A549 (cell line): ENCODE measurements at regions not wholly inside any gene's neighbourhood (a gene's known extent, or its start where the extent isn't known, plus 50 kb on each side); places are given as distances from the start of the nearest gene placed in this dataset.

Experiments used
- CBX2 ChIP-seq: fragments of 200-600 bp; sonication (generic); IDR thresholded peaks from 2 replicates; pipeline ENCODE4 v1.6.1; 2016; ENCODE audit warnings: low read depth, mild to moderate bottlenecking, borderline replicate concordance
- CEBPB ChIP-seq, 2 experiments: fragments of >200 bp in 1 of 2; sonication (Bioruptor Twin) in 1 of 2; formaldehyde crosslinking in 1 of 2; IDR thresholded peaks; 2 replicates each; pipeline ENCODE4 v1.6.1; 2012 to 2016
- CHD2 ChIP-seq: fragments of 150-350 bp; IDR thresholded peaks from 2 replicates; pipeline ENCODE4 v1.6.1; 2014; ENCODE audit warnings: low read length; ENCODE audit not compliant: partially characterized antibody
- CHD4 ChIP-seq: fragments of 200-600 bp; sonication (generic); IDR thresholded peaks from 2 replicates; pipeline ENCODE4 v1.6.1; 2016; ENCODE audit warnings: antibody characterized with exemption, mild to moderate bottlenecking, borderline replicate concordance
- E2F6 ChIP-seq: IDR thresholded peaks from 2 replicates; pipeline ENCODE4 v1.6.1; 2012; ENCODE audit warnings: low read depth, borderline replicate concordance
- EHF ChIP-seq: fragments of 250-450 bp; sonication (Bioruptor Pico); IDR thresholded peaks from 2 replicates; pipeline ENCODE4 v1.5.0; 2020; ENCODE audit warnings: mild to moderate bottlenecking
- EP300 ChIP-seq, 2 experiments: fragments of >200 bp; sonication (Bioruptor Twin); formaldehyde crosslinking; IDR thresholded peaks; 2 replicates in 1 of 2; 3 replicates in 1 of 2; pipeline ENCODE4 v1.6.1; 2016 to 2017
- FOSB ChIP-seq: fragments of 250-450 bp; sonication (Bioruptor Pico); IDR thresholded peaks from 2 replicates; pipeline ENCODE4 v1.5.0; 2020; ENCODE audit warnings: mild to moderate bottlenecking, moderate library complexity
- FOSL2 ChIP-seq, 2 experiments: fragments of 450-650 bp in 1 of 2; fragments of >200 bp in 1 of 2; sonication (Bioruptor Twin) in 1 of 2; formaldehyde crosslinking; IDR thresholded peaks; 2 replicates each; pipeline versions ENCODE4 v1.5.0 to v1.6.1; 2016 to 2020; ENCODE audit warnings: mild to moderate bottlenecking in 1 of 2, moderate library complexity in 1 of 2
- HEYL ChIP-seq: fragments of 250-450 bp; sonication (Bioruptor Pico); IDR thresholded peaks from 2 replicates; pipeline ENCODE4 v1.8.0; 2021; ENCODE audit warnings: mild to moderate bottlenecking, moderate library complexity
- HMGXB4 ChIP-seq: fragments of 250-450 bp; sonication (Bioruptor Pico); IDR thresholded peaks from 2 replicates; pipeline ENCODE4 v1.5.0; 2021; ENCODE audit warnings: mild to moderate bottlenecking, moderate library complexity, borderline replicate concordance
- HOXB13 ChIP-seq: fragments of 250-450 bp; sonication (Bioruptor Pico); IDR thresholded peaks from 2 replicates; pipeline ENCODE4 v1.5.0; 2020; ENCODE audit warnings: low read depth, mild to moderate bottlenecking, moderate library complexity
- HOXB5 ChIP-seq: fragments of 250-450 bp; sonication (Bioruptor Pico); IDR thresholded peaks from 2 replicates; pipeline ENCODE4 v1.5.0; 2020; ENCODE audit warnings: mild to moderate bottlenecking, moderate library complexity
- JUN ChIP-seq, 2 experiments: fragments of >200 bp; sonication (Bioruptor Twin); formaldehyde crosslinking; IDR thresholded peaks; 2 replicates in 1 of 2; 3 replicates in 1 of 2; pipeline ENCODE4 v1.6.1; 2016 to 2017
- JUNB ChIP-seq: fragments of >200 bp; sonication (Bioruptor Twin); formaldehyde crosslinking; IDR thresholded peaks from 2 replicates; pipeline ENCODE4 v1.6.1; 2016
- KDM5A ChIP-seq: fragments of 200-600 bp; sonication (generic); IDR thresholded peaks from 2 replicates; pipeline ENCODE4 v1.6.1; 2016; ENCODE audit warnings: antibody characterized with exemption, mild to moderate bottlenecking
- MAZ ChIP-seq: fragments of 150-350 bp; IDR thresholded peaks from 2 replicates; pipeline ENCODE4 v1.6.1; 2014; ENCODE audit warnings: antibody characterized with exemption, low read depth, low read length, borderline replicate concordance
- MYC ChIP-seq: IDR thresholded peaks from 2 replicates; pipeline ENCODE4 v1.6.1; 2012; ENCODE audit warnings: mild to moderate bottlenecking, inconsistent platforms, low read length, improper control_type of control experiment, borderline replicate concordance
- NFE2L2 ChIP-seq: fragments of 150-350 bp; conservative IDR thresholded peaks from 2 replicates; pipeline ENCODE4 v1.6.1; 2014; ENCODE audit warnings: low read length
- NR3C1 ChIP-seq: fragments of >200 bp; sonication (Bioruptor Twin); formaldehyde crosslinking; IDR thresholded peaks from 3 replicates; pipeline ENCODE4 v1.6.1; 2017
- PBX3 ChIP-seq: IDR thresholded peaks from 2 replicates; pipeline ENCODE4 v1.6.1; 2012
- POLR2AphosphoS2 ChIP-seq: conservative IDR thresholded peaks from 2 replicates; pipeline ENCODE4 v1.6.1; 2012; ENCODE audit warnings: low read length, improper control_type of control experiment, inconsistent platforms
- RNF2 ChIP-seq: fragments of 200-600 bp; sonication (generic); IDR thresholded peaks from 2 replicates; pipeline ENCODE4 v1.6.1; 2016; ENCODE audit warnings: low read depth, mild to moderate bottlenecking, antibody characterized with exemption, moderate library complexity, borderline replicate concordance
- TP53 ChIP-seq: fragments of 250-450 bp; sonication (Bioruptor Pico); IDR thresholded peaks from 2 replicates; pipeline ENCODE4 v1.5.0; 2021; ENCODE audit warnings: mild to moderate bottlenecking, moderate library complexity
- USF2 ChIP-seq: fragments of 450-650 bp; IDR thresholded peaks from 2 replicates; pipeline ENCODE4 v1.6.1; 2014; ENCODE audit warnings: antibody characterized with exemption
- ZC3H11A ChIP-seq: fragments of 450-650 bp; IDR thresholded peaks from 2 replicates; pipeline ENCODE4 v1.6.1; 2014; ENCODE audit warnings: antibody characterized with exemption, mild to moderate bottlenecking
- ZFP36 ChIP-seq: fragments of 450-650 bp; IDR thresholded peaks from 2 replicates; pipeline ENCODE4 v1.6.1; 2014; ENCODE audit warnings: borderline replicate concordance; ENCODE audit not compliant: partially characterized antibody
- ZNF302 ChIP-seq: fragments of 250-450 bp; sonication (Bioruptor Pico); IDR thresholded peaks from 2 replicates; pipeline ENCODE4 v1.9.0; 2021; ENCODE audit warnings: inconsistent platforms, mild to moderate bottlenecking, moderate library complexity
- ZSCAN20 ChIP-seq: fragments of 250-450 bp; sonication (Bioruptor Pico); IDR thresholded peaks from 2 replicates; pipeline ENCODE4 v1.8.0; 2022; ENCODE audit warnings: mild to moderate bottlenecking, moderate library complexity
- TF ChIP-seq, protein P1 (sequence below): IDR thresholded peaks from 2 replicates; pipeline ENCODE4 v1.6.1; 2012

- peak; percentile 98 for TF ChIP-seq FOSL2 (IDR thresholded peaks at IDR 0.05)
- peak; percentile 98 for TF ChIP-seq FOSL2 (CRISPR knock-in tag; IDR thresholded peaks at IDR 0.05)
- TF ChIP-seq ZNF302 (CRISPR knock-in tag): 0 out of 2 replicates have a peak, but pooled peaks have one; percentile 52
- TF ChIP-seq TP53 (CRISPR knock-in tag): no peak
- no peak for TF ChIP-seq HMGXB4 (CRISPR knock-in tag)
- no peak for TF ChIP-seq RNF2
- TF ChIP-seq NFE2L2: no peak; the same call in 1 of the 2 replicates
- peak; percentile 95 to 98 for TF ChIP-seq CEBPB (IDR thresholded peaks at IDR 0.05)
- no peak for TF ChIP-seq MAZ
- TF ChIP-seq JUN (IDR thresholded peaks at IDR 0.05): peak; percentile 94 to 99
- peak; percentile 64; the same call in 1 of the 2 replicates for TF ChIP-seq HOXB5 (CRISPR knock-in tag)
- TF ChIP-seq KDM5A: no peak
- peak; percentile 69; the same call in 1 of the 2 replicates for TF ChIP-seq E2F6
- TF ChIP-seq EP300 (IDR thresholded peaks at IDR 0.05): peak; percentile 94 to 95; a peak in 3 of 5 replicates
- no peak for TF ChIP-seq ZC3H11A
- peak; percentile 71; the same call in 1 of the 2 replicates for TF ChIP-seq EHF
- TF ChIP-seq USF2: no peak
- TF ChIP-seq ZFP36: no peak
- peak; percentile 25 for TF ChIP-seq FOSB (CRISPR knock-in tag)
- TF ChIP-seq HOXB13 (CRISPR knock-in tag): peak; percentile 42; the same call in 1 of the 2 replicates
- TF ChIP-seq, protein P1, sequence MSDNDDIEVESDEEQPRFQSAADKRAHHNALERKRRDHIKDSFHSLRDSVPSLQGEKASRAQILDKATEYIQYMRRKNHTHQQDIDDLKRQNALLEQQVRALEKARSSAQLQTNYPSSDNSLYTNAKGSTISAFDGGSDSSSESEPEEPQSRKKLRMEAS: peak; percentile 92
- TF ChIP-seq NR3C1: no peak
- TF ChIP-seq ZSCAN20 (CRISPR knock-in tag): no peak
- TF ChIP-seq MYC: peak; percentile 37; the same call in 1 of the 2 replicates
- TF ChIP-seq CBX2: no peak
- TF ChIP-seq PBX3: no peak; the same call in 1 of the 2 replicates
- TF ChIP-seq POLR2AphosphoS2: no peak; the same call in 1 of the 2 replicates
- TF ChIP-seq CHD2: no peak
- 0 out of 2 replicates have a peak, but pooled peaks have one; percentile 14 for TF ChIP-seq HEYL (CRISPR knock-in tag)
- peak; percentile 98 for TF ChIP-seq JUNB
- no peak for TF ChIP-seq CHD4
- TF ChIP-seq, all 56 proteins: peak for 19
Observed at GRCh38 chr7:130904031-130904757, 170.2 kb upstream of the KLF14 start (continued).
